ENCODE measurements at regions not wholly inside any gene's neighbourhood (a gene's known extent, or its start where the extent isn't known, plus 50 kb on each side); places are given as distances from the start of the nearest gene placed in this dataset.

DNA sequence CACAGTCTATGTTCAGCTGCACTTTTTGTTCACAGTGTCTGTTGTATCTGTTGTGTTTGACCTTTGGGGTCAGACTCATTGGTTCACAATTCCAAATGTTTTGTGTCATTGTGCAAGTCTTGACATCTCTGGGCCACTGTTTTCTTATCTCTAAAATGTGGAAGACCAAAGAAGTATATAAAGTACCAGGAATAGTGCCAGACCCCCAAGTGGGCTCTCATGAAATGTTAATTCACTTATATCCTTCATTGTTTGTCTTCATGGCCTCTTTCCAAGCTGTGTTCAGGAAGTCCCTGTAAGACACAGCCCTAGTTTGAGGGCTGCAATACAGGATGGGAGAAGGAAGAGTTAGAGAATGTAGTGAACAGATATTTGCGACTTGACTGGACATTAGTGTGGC lies 468.3 kb upstream of the BOD1L1 start:
- DNase-seq (ENCODE audit: low read depth, low spot score) = peak; percentile 5

DNA sequence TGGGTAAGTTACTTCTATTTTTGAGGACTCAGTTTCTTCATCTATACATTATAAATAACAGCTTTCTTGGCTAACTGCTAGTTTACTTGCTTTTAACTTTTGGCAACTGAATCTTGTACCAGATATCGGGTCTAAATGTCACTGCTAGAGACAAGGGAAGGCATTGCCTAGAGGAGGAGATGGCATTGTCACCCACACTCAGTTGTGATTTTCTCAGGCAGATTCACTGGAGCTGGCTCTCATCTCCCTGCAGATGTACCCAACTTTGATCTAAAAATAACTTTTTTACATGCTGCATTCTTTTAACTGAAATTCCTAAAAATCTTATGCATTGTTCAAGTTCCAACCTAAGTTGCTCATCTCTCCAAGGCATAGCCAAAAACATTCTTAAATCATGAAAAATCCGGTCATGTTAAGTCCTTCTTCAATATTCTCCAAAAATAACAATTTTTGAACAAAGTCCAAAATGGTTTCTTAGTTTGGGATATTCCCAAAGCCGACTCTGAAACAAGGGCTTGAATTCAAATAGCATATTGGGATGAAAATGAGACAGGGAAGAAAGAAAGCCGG lies 469.0 kb upstream of the BOD1L1 start:
- DNase-seq (ENCODE audit: low read depth, low spot score) = no peak

DNA sequence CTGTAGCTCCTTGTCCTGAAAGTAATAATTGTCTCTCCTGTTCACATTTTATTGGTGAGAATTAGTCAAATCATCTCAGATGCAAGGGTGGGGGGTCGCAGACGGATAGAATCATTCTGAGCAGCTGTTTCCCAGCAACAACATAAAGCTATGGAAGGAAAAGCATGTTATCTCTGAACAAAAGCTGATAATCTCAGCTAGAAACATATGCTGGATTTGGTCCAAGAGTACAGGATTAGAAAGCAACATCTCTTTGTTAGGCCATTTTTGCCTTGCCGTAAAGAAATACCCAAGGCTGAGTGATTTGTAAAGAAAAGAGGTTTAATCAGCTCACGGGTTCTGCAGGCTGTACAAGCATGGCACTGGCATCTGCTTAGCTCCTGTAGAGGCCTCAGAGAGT lies 472.8 kb upstream of the BOD1L1 start:
- DNase-seq (ENCODE audit: low read depth, low spot score) = no peak

DNA sequence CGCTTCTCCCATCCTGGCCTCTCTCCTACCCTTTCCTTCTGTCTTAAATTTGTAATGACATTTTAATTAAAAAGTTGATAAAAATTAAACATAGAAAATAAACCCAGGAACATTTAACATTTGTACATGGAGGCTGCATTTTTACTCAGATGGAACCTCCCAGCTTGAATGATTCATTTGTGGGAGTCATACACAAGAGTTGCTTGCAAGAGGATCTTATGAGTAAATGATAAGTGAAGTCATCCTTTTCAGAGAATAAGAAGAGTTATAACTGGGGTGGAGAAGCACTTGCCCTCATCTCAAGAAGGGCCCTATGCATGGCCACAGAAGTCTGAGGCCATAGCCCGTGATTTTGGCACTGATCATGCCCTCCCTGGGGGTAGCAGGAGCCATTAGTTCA lies 482.9 kb upstream of the BOD1L1 start:
- no peak for DNase-seq (ENCODE audit: low read depth, low spot score)

DNA sequence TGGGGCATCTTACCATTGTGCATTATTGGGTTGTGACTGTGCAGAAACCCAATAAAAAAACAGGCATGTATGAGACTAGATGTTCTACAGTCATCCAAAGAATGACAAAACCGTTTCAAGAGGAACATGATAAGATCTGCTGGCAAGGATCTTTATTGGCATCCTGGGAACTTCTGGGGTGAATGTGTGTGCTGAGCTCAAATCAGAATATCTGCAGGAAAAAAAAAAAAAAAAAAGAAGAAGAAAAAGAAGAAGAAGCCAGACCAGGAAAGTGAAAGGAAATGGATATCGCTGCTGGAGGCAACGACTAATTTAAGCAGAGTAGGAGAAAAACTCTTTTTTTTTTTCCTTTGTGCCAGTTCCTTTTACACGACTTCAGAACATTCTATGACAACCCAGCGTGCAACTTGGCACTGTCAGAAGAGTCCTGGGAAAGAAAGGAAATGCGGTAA lies 484.2 kb upstream of the BOD1L1 start:
- no peak for DNase-seq (ENCODE audit: low read depth, low spot score)

DNA sequence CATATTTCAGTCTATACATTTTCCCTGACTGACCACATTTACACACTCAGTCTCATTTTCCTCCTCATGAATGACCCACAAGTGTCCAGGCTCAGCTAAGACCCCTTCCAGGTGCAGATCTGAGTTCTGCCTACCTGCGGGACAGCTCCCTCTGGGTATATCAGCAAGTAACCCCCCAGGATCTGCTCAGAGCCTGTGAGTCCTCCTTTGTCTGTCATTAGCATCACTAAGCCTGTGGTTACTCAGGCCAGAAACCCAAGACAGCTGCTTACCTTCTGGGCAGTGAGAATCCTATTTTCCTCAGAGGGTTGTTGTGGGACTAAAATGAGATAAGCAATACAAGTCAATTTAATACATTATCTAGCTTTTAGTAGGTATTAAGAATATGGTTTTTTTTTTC lies 487.6 kb upstream of the BOD1L1 start:
- DNase-seq (ENCODE audit: low read depth, low spot score) = no peak

DNA sequence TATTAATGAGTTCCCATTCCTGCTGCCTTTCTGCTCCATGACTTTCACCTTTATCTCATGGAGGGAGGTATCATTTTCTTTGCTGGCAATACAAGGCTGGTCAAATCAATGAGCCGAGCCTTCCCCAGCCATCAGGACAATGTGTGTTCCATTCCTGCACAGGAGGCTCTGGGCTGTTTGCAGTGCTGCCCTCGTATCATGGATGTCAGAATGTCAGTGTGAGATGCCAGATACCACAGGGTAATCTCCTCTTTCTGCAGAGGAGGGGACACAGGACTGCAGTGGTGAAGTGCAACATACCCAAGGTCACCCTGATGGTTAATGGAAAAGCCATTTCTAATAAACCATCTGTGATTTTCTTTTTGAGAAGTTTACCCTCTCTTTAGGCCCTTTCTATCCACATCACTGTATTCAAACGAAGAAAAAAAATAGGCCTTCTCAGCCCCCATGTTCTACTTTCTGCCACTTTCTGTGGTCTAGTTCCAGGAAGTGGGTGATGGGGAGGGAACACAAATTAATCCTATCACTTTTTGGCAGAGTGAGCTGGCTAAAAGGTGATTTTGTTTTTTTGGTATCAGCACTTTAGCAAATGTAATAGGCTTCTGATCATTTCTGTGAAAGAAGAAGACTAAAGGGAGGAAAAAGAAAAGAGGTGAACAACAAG lies 490.2 kb upstream of the BOD1L1 start:
- no peak for DNase-seq (ENCODE audit: low read depth, low spot score)

DNA sequence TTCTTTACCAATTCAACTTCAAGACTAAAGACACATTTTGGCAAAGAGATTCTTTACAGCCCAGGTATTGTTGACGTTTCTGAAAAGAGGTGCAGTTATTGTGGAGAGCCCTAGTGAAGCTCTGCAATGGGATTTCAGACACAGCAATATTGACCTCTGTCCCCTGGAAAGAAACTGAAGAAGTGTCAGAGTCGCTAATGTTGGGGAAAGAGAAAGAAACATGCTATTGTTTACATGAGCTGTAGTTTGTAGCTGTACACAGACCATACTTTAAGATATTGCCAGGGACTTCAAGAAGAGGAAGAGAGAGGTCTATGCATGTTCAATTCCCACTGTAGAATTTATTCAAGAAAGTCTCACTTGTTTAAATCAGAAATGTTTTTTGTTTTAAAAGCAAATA lies 497.3 kb upstream of the BOD1L1 start:
- no peak for DNase-seq (ENCODE audit: low read depth, low spot score)

DNA sequence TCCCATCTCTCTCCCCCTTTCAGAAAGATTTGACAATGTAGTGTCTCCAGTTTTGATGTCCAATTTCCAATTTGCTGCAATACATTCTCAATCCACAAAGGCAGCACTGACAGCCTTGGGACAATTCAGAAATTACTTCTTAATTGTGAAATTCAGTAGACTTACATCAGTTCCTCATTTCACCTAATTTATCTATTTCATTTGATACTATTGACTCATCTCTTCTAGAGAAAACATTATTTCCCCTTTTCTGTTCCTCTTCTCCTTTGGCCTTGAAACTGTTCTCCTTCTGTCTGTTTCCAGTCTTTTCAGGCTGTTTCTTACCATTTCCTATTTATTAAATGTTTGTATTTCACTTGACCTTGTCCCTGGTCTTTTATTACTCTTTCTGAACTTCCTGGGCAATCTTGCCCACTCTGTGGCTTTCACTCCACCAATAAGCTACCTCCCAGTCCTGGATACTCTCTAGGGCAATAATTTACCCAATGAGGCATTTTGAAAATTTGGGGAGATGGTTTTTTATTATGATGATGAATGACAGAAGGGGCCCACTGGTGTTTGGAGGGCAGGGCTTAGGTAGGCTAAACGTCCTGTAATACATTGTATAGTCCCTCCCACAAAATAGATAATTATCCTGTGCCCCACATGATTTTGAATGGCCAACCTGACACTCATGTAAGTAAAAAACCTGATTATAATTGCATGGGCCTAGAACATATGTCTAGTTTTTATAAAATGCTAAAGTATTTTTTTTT lies 498.0 kb upstream of the BOD1L1 start:
- DNase-seq (ENCODE audit: low read depth, low spot score) = no peak

DNA sequence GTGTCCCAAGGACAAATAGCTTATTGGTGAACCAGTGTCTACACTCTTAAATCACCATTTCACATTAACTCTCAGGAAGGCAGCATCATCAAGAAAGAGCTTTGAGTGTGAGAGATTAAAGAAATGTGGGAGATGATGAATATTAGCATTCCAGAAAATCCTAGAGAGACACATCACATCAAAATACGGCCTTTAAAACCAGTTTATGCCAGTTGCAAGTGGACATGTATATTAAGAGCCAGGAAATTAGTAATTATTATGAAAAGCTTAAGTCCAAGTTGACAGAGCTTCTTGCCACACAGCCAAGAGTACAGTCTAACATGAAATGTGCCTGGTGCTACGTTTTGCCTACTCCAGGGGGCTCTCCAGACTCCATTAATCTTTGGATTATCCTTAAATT lies 503.0 kb upstream of the BOD1L1 start:
- DNase-seq (ENCODE audit: low read depth, low spot score) = no peak

DNA sequence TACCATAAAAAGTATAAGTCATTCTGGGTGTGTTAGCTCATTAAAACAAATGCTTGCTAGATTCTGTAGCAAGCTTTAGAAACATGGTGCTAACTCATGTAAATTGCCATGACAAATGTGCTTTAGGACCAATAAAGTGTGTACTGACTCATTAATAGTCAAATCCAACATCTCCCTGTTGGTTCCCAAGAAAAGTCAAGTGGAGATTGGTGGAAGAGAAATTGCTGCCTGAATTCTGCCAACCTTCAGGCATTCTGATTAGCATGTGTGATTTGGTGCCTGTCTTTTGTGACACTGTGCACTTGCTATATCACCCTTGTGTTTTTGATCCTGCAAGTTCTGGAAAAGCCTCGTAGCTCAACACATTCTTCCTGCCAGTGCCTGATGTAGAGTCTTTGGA lies 503.8 kb upstream of the BOD1L1 start:
- no peak for DNase-seq (ENCODE audit: low read depth, low spot score)

DNA sequence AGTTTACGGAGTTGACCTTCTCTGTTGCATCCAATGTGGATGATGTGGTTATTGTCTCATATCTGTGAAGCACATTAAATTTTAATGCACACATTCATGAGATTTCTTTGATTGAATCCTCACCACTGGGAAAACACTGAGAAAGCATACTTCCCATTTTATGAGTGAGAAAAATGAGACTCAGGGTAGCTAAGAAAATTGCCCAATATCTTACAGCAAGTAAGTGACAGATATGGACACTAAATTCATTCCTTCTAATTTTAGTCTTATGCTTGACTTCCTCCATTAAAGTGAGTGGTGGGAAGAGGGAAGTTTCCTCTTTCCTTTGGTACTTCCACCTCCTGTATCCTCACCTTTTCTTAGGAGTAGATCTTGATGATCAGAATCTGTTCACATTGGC lies 504.8 kb upstream of the BOD1L1 start:
- DNase-seq (ENCODE audit: low read depth, low spot score) = no peak

DNA sequence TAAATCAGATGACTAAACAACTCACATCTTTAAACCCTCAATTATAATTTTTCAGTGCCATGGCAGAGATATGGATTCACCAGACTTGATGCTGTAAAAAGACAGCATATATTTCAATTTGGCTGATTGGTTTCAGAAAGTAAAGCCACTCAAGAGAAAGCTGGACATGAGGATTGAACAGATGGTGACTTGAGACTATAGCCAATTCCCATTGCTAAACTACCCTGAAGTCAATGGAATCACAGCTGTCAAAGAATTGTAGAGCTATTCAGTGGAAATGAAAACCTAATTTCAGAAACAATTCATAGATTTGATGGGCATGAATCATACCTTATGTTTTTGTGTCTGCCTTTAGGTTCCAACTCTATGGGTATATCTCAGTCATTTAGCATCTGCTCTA lies 510.6 kb upstream of the BOD1L1 start:
- DNase-seq (ENCODE audit: low read depth, low spot score) = no peak

DNA sequence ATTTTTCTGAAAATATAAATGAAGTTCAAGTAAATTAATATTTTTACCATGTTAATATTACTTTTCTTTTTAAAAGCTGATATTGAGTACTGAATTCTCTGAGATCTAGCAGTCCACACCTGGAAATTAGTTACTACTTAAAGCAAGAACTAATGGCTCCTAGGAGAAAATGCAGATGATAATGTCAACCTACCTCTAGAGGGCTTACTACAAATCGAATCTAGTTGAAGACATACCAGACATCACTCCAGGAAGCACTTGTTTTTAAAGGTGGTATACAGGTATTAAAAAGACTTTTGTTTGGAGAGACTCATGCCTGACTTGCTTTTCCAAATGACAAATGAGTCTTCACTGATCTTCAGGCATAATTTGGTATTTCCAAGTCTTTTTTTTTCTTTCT lies 516.4 kb upstream of the BOD1L1 start:
- DNase-seq (ENCODE audit: low read depth, low spot score) = no peak

DNA sequence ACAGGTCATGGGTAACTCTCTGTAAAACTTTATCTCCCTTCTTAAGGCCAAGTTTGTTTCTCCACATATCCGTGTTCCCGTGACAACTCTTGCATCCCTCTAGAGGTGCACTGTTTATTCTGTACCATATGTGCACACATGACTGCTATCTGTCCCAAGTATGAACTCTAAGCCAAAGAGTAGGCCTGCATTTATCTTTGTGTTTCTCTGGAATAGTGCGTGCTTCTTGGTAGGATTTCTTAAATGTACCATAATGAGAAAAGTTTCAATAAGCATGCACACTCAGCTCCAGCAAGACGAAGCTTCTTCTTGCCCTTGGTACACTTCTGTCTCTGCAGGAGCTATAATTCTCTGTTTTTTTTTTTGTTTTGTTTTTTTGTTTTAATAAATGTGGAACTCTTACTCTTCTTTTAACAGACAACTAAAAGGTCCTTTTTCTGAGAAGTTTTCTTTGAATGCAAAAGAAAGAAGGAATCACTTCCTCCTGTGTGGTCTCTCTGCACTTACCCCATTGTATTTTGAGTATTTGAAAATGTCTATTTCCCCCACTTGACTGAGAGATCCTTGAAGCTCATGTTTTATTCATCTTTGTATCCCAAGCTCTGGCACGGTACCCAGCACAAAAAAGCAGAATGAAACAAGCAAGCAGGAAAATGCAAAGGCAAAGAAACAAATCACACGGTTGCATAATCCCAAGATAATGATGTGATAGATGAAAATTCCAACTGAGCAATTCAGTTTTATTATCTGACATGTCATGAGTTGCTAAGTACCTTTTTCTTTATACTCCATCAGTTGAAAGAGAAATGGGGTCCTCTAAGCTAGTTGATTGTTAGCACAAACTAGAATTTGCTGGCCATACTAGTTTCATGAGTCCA lies 521.9 kb upstream of the BOD1L1 start:
- DNase-seq (ENCODE audit: low read depth, low spot score) = no peak

DNA sequence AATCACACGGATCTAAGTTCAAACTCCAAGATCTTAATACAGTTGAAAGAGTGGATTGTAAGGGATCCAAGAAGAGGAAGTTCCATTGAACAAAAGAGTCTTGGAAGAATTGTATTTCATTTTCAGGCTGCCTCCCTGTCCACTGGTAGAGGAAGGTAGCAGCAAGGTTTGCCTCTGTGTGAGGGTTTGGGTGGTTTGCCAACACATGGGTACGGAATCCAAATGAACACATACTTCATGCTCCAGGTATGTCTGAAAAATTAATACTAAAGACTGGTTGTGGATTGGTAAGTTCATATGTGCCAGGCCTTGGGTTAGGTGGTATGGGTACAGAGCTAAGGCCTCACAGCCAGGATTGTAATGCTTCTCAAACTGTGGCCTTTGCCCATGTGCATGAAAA lies 523.6 kb upstream of the BOD1L1 start:
- DNase-seq (ENCODE audit: low read depth, low spot score) = no peak

DNA sequence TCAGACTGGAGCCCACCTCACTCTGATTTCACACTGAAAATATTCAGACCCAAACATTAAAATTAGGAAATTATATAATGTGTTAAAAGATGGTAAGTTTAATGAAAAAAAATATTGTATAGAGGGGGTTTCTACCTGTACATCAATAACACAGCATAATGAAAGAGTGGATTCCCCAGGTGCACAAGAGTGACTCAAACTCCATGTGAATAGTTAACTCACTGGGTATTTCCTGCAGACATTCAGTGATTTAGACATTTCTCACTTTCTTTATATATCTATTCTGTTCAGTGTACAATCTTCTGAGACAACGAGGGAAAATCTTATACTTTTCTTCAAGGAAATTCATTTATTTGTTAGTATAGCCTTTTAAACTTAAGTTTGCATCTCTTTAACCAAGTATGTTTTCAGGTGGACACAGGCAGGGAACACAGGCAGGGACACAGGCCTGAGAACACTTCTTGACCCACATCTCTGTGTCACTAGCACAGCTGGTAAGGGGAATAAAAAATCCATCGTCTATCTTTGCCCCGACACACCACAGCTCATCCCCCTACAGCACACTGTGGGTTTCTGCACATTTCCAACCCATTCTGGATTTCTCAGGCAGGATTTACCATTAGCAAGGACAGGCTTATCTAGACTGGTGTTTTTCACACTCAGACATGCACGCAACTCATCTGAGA lies 525.5 kb upstream of the BOD1L1 start:
- DNase-seq (ENCODE audit: low read depth, low spot score) = no peak

DNA sequence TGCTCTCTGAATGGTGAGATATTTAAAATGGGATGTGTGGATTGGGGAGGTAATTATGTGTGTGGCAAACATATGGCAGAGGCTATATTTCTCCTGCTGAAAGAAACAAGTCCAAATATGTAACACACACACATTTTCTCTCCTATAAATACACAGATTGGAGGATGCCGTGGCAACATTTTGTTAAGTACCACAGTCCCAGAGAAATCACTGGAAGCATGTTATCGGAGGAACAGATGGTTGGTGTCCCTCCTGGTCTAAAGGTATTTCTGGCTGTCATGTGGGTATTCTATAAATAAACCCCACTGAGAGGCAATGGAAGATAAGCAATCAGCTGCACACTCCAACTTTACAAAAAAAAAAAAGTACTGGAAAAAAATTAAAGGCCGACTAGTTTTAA lies 528.3 kb upstream of the BOD1L1 start:
- DNase-seq (ENCODE audit: low read depth, low spot score) = no peak

DNA sequence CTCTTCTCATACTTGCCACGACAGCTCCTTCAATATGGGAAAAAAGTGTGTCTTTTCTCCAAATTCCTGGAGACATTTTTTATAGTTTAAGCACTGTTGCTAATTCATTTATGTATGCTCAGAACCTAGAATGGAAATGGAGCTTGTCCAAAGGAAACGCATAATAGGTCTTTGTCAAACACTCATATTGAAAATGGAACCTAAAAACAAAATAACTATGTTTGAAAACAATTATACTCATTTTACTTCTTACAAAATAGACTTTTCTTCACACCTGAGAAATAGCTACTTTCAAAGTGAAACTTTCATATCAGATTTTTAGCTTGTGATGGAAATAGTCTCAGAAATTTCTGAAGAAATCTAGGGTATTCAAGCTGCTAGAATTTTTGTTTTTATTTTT lies 529.7 kb upstream of the BOD1L1 start:
- DNase-seq (ENCODE audit: low read depth, low spot score) = no peak

DNA sequence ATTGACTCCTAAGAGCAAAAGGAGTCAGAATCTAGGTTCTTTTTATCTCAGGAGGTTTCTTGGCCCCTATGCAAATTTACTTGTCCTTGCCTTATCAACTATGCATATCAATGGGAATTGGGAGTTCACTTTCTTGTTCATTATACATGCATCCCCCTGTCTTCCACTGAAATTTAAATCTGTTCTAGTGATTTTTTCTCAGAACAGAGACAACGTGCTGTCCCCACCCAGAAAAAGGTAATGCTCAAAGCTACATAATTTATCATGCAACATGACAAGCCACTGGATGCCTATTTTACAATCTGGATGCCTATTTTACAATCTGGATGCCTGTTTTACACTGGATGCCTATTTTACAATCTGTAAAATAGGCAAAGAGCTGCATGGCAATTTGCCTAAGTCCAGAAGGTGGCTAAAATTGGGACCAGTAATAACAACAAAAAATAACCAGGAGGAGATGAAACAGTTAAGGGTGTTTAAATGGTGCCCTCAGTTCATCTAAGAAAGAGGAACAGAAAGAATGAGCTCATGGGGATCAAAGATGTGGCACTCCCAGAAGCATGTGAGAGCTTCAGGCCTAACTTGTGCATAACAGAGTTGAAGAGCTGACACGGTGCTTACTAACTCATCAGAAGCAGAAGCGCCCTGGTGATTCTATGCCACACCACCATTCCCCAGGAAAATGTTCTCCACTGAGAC lies 537.8 kb upstream of the BOD1L1 start:
- no peak for DNase-seq (ENCODE audit: low read depth, low spot score)
